ENCODE measurements at regions not wholly inside any gene's neighbourhood (a gene's known extent, or its start where the extent isn't known, plus 50 kb on each side); places are given as distances from the start of the nearest gene placed in this dataset.
"Not testable (repeated sequence)": the region's sequence is repeated elsewhere in the genome, so short reads cannot be mapped to it uniquely, and the experiment has no call there.

GRCh38 chr4:186775902-186776301 is 52.2 kb upstream of the FAT1 start:
- DNase-seq (ENCODE audit: low spot score): no peak

GRCh38 chr4:186778134-186778533 is 54.5 kb upstream of the FAT1 start:
- DNase-seq (ENCODE audit: low spot score): no peak

GRCh38 chr4:186780291-186781031 is 56.8 kb upstream of the FAT1 start:
- no peak for DNase-seq (ENCODE audit: low spot score)

GRCh38 chr4:186781032-186781917 is 57.6 kb upstream of the FAT1 start:
- no peak for DNase-seq (ENCODE audit: low spot score)

- DNase-seq (ENCODE audit: low spot score): no peak
Measured at GRCh38 chr4:186782302-186782701, 58.6 kb upstream of the FAT1 start.

GRCh38 chr4:186787536-186787935 is 63.9 kb upstream of the FAT1 start:
- DNase-seq (ENCODE audit: low spot score): no peak

GRCh38 chr4:186789651-186790050 is 66.0 kb upstream of the FAT1 start:
- DNase-seq (ENCODE audit: low spot score): no peak

- no peak for DNase-seq (ENCODE audit: low spot score)
Measured at GRCh38 chr4:186790630-186791029, 67.0 kb upstream of the FAT1 start.

GRCh38 chr4:186792728-186793366 is 69.2 kb upstream of the FAT1 start:
- DNase-seq (ENCODE audit: low spot score): peak; percentile 55

GRCh38 chr4:186798951-186799659 is 75.4 kb upstream of the FAT1 start:
- no peak for DNase-seq (ENCODE audit: low spot score)

- no peak for DNase-seq (ENCODE audit: low spot score)
Measured at GRCh38 chr4:186805020-186805820, 81.6 kb upstream of the FAT1 start.

GRCh38 chr4:186805917-186806316 is 82.3 kb upstream of the FAT1 start:
- DNase-seq (ENCODE audit: low spot score): not testable (repeated sequence)

- DNase-seq (ENCODE audit: low spot score): no peak
Measured at GRCh38 chr4:186806679-186807421, 83.2 kb upstream of the FAT1 start.

- peak; percentile 46 for DNase-seq (ENCODE audit: low spot score)
Measured at GRCh38 chr4:186807808-186808629, 84.4 kb upstream of the FAT1 start.

- DNase-seq (ENCODE audit: low spot score): peak; percentile 25
Measured at GRCh38 chr4:186808630-186809018, 85.0 kb upstream of the FAT1 start.

- no peak for DNase-seq (ENCODE audit: low spot score)
Measured at GRCh38 chr4:186809070-186809469, 85.4 kb upstream of the FAT1 start.

- no peak for DNase-seq (ENCODE audit: low spot score)
Measured at GRCh38 chr4:186810613-186811150, 87.0 kb upstream of the FAT1 start.

GRCh38 chr4:186812592-186812991 is 88.9 kb upstream of the FAT1 start:
- no peak for DNase-seq (ENCODE audit: low spot score)

- DNase-seq (ENCODE audit: low spot score): no peak
Measured at GRCh38 chr4:186813377-186814068, 89.9 kb upstream of the FAT1 start.

Measured in AG08395 (cell line).